ENCODE measurements at regions not wholly inside any gene's neighbourhood (a gene's known extent, or its start where the extent isn't known, plus 50 kb on each side); places are given as distances from the start of the nearest gene placed in this dataset.

DNA sequence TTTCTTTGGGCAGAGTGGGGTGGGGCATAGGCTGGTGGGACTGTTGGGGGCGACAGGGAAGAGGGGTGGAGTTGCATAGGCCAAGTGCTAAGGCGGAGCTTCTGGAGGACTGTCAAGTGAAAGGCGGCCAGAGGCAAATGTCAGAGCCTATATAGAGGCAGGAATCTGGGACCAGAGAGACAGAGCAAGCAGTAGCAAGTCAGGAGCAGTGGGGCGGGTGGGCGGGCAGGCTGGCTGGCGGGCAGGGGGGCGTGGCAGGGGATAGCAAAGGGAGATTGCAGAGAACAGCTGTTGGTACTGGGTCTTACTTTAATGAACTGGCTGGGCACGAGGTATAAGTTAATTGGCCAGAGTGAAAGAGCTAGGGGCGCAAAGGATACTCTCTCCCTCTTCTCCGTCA is 89.8 kb downstream of the RTL9 start:
- Histone ChIP-seq H3K4me2 (ENCODE audit: control insufficient read depth, extremely low read depth, insufficient read depth, low read depth, low read length) (no peak overlapping the region), H3K27me3 (ENCODE audit: control insufficient read depth, extremely low read depth, insufficient read depth, low read length) (peaks cover 6% of the 10 kb centered on the region), H3K4me3 (ENCODE audit: control insufficient read depth in 2 of 3, extremely low read depth in 1 of 3, insufficient read depth in 2 of 3, low read depth in 1 of 3, low read length in 3 of 3) (no peak overlapping the region), H3K9me3 (ENCODE audit: control insufficient read depth, low read depth, low read length) (no peaks in the 10 kb centered on the region), H3K27ac (ENCODE audit: control insufficient read depth, insufficient read depth, low read length) (no peak overlapping the region), H3K36me3 (ENCODE audit: control insufficient read depth in 2 of 2, extremely low read depth in 1 of 2, insufficient read depth in 2 of 2, low read length in 2 of 2) (no peaks in the 10 kb centered on the region), H3K4me1 (ENCODE audit: control insufficient read depth, extremely low read depth, insufficient read depth, low read length) (peaks cover 5% of the 10 kb centered on the region), H3K9me1 (ENCODE audit: control insufficient read depth, extremely low read depth, insufficient read depth, low read length) (no peaks in the 10 kb centered on the region), H3K79me2 (ENCODE audit: control insufficient read depth, insufficient read depth, low read length) (no peaks in the 10 kb centered on the region), H3K9ac (ENCODE audit: control insufficient read depth, extremely low read depth, insufficient read depth, low read length) (no peak overlapping the region), H2AFZ (ENCODE audit: control insufficient read depth, low read length) (no peak overlapping the region), H4K20me1 (ENCODE audit: control insufficient read depth, extremely low read depth, insufficient read depth, low read length) (no peaks in the 10 kb centered on the region)
- TF ChIP-seq EZH2 (IDR thresholded peaks at IDR 0.05; ENCODE audit: low read length) (no peak), CTCF (optimal IDR thresholded peaks at IDR 0.05 in 1 of 3, IDR thresholded peaks at IDR 0.05 in 1 of 3, conservative IDR thresholded peaks at IDR 0.05 in 1 of 3; ENCODE audit: extremely low read depth in 1 of 3, insufficient read depth in 2 of 3, low read length in 3 of 3) (no peak)
- dilution Hi-C loops (cut with MboI; ENCODE audit: extremely low pct_ligation_motif_present, low sequenced_read_pairs) = loop anchor here (25.0 kb wide), 1 partner anchor 389 kb away; no protein-coding TSS in a partner anchor
- no peak for DNase-seq (ENCODE audit: low read depth, low spot score)
- no peak for FAIRE-seq

DNA sequence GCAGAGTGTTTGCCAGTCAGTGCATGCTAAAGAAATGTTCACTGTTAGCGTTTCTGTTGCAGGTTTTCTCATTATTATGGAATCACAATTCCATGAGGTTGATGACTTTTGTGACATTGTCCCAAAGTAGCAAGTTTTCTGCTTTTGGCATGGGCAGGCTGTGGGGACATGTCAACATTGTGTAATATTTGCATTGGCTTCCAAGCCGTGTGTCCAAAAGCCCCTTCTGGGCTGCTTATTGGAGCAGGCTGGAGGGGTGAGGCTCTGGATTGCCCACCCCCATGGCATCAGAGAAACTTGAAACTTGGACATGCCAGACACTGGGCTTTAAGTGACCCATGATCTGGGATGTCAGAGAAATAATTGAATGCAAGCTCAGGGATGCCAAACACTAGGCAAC is 90.7 kb downstream of the RTL9 start:
- no peak overlapping the region for H3K27ac ChIP-seq (ENCODE audit: control insufficient read depth, insufficient read depth, low read length)
- H3K9me3 ChIP-seq (ENCODE audit: control insufficient read depth, low read depth, low read length) = no peaks in the 10 kb centered on the region
- TF ChIP-seq EZH2 (IDR thresholded peaks at IDR 0.05; ENCODE audit: low read length) = no peak
- TF ChIP-seq CTCF (optimal IDR thresholded peaks at IDR 0.05 in 1 of 3, IDR thresholded peaks at IDR 0.05 in 1 of 3, conservative IDR thresholded peaks at IDR 0.05 in 1 of 3; ENCODE audit: extremely low read depth in 1 of 3, insufficient read depth in 2 of 3, low read length in 3 of 3) = no peak
- no peak overlapping the region for H3K9ac ChIP-seq (ENCODE audit: control insufficient read depth, extremely low read depth, insufficient read depth, low read length)
- no peaks in the 10 kb centered on the region for H3K9me1 ChIP-seq (ENCODE audit: control insufficient read depth, extremely low read depth, insufficient read depth, low read length)
- H3K4me2 ChIP-seq (ENCODE audit: control insufficient read depth, extremely low read depth, insufficient read depth, low read depth, low read length) = no peak overlapping the region
- DNase-seq (ENCODE audit: low read depth, low spot score) (no peak), FAIRE-seq (no peak)
- dilution Hi-C loops (cut with MboI; ENCODE audit: extremely low pct_ligation_motif_present, low sequenced_read_pairs) = loop anchor here (25.0 kb wide), 1 partner anchor 388 kb away; no protein-coding TSS in a partner anchor
- no peak overlapping the region for H2AFZ ChIP-seq (ENCODE audit: control insufficient read depth, low read length)
- peaks cover 5% of the 10 kb centered on the region for H3K4me1 ChIP-seq (ENCODE audit: control insufficient read depth, extremely low read depth, insufficient read depth, low read length)
- H3K27me3 ChIP-seq (ENCODE audit: control insufficient read depth, extremely low read depth, insufficient read depth, low read length) = peaks cover 12% of the 10 kb centered on the region
- no peak overlapping the region for H3K4me3 ChIP-seq (ENCODE audit: control insufficient read depth in 2 of 3, extremely low read depth in 1 of 3, insufficient read depth in 2 of 3, low read depth in 1 of 3, low read length in 3 of 3)
- no peaks in the 10 kb centered on the region for H3K36me3 ChIP-seq (ENCODE audit: control insufficient read depth in 2 of 2, extremely low read depth in 1 of 2, insufficient read depth in 2 of 2, low read length in 2 of 2)
- H4K20me1 ChIP-seq (ENCODE audit: control insufficient read depth, extremely low read depth, insufficient read depth, low read length) = no peaks in the 10 kb centered on the region
- H3K79me2 ChIP-seq (ENCODE audit: control insufficient read depth, insufficient read depth, low read length) = no peaks in the 10 kb centered on the region

All from keratinocyte (primary cell).